Fibroblast of lung (primary cell): ENCODE measurements at regions not wholly inside any gene's neighbourhood (a gene's known extent, or its start where the extent isn't known, plus 50 kb on each side); places are given as distances from the start of the nearest gene placed in this dataset.

Experiments
- CTCF ChIP-seq, 2 donors: IDR thresholded peaks in 1 of 2; conservative IDR thresholded peaks in 1 of 2; 1 replicate in 1 of 2; 2 replicates in 1 of 2; pipeline ENCODE4 v1.5.1; 2011 to 2012; ENCODE audit warnings: low read length in 2 of 2, control low read depth in 1 of 2, inconsistent platforms in 1 of 2, low read depth in 1 of 2, mild to moderate bottlenecking in 1 of 2
- EZH2 ChIP-seq: IDR thresholded peaks from 2 replicates; pipeline ENCODE4 v1.5.1; 2012; ENCODE audit warnings: low read length, control low read depth, mild to moderate bottlenecking; ENCODE audit errors: missing control alignments

- TF ChIP-seq CTCF (conservative IDR thresholded peaks at IDR 0.05 in 1 of 2, IDR thresholded peaks at IDR 0.05 in 1 of 2; ENCODE audit: low read depth in 1 of 2, low read length in 2 of 2): no peak
- no peak for TF ChIP-seq EZH2
These were observed 76.2 kb upstream of the RPS6KA2 start for GRCh38 chr6:166703149-166703710.
